GM21825 (cell line): ENCODE measurements at regions not wholly inside any gene's neighbourhood (a gene's known extent, or its start where the extent isn't known, plus 50 kb on each side); places are given as distances from the start of the nearest gene placed in this dataset.
"Not testable (repeated sequence)": the region's sequence is repeated elsewhere in the genome, so short reads cannot be mapped to it uniquely, and the experiment has no call there.

ENCODE experiments used
- ATAC-seq: cut with Tn5 transposase; IDR thresholded peaks from one replicate; pipeline ENCODE4 v1.9.1; 2021; ENCODE audit warnings: mild to moderate bottlenecking, moderate library complexity; ENCODE audit not compliant: unreplicated experiment

- not testable (repeated sequence) for ATAC-seq
These were observed 598.5 kb upstream of the GRM3 start for GRCh38 chr7:86045197-86045596.

- no peak for ATAC-seq
These were observed 617.9 kb upstream of the GRM3 start for GRCh38 chr7:86025807-86026206.

GRCh38 chr7:86013662-86014061, 630.0 kb upstream of the GRM3 start:
- ATAC-seq = no peak

- ATAC-seq = no peak
These were observed 630.7 kb upstream of the GRM3 start for GRCh38 chr7:86012971-86013370.

- no peak for ATAC-seq
These were observed 634.8 kb upstream of the GRM3 start for GRCh38 chr7:86008898-86009297.

GRCh38 chr7:86006909-86007308, 636.8 kb upstream of the GRM3 start:
- ATAC-seq = no peak

- ATAC-seq = no peak
These were observed 640.9 kb upstream of the GRM3 start for GRCh38 chr7:86002858-86003257.

- ATAC-seq = no peak
These were observed 646.2 kb upstream of the GRM3 start for GRCh38 chr7:85997515-85997914.

GRCh38 chr7:85995101-85995500, 648.6 kb upstream of the GRM3 start:
- ATAC-seq = no peak

- no peak for ATAC-seq
These were observed 663.0 kb upstream of the GRM3 start for GRCh38 chr7:85980740-85981139.

GRCh38 chr7:85974176-85974575, 669.5 kb upstream of the GRM3 start:
- ATAC-seq = no peak

- no peak for ATAC-seq
These were observed 671.1 kb upstream of the GRM3 start for GRCh38 chr7:85972504-85973141.

- ATAC-seq = no peak
These were observed 688.7 kb upstream of the GRM3 start for GRCh38 chr7:85954961-85955360.

GRCh38 chr7:85950871-85951270, 692.8 kb upstream of the GRM3 start:
- ATAC-seq = no peak

GRCh38 chr7:85950418-85950817, 693.3 kb upstream of the GRM3 start:
- no peak for ATAC-seq

GRCh38 chr7:85947767-85948166, 695.9 kb upstream of the GRM3 start:
- ATAC-seq = no peak

- ATAC-seq = no peak
These were observed 702.9 kb upstream of the GRM3 start for GRCh38 chr7:85940798-85941197.

- no peak for ATAC-seq
These were observed 711.8 kb upstream of the GRM3 start for GRCh38 chr7:85931919-85932318.

- ATAC-seq = no peak
These were observed 715.2 kb upstream of the GRM3 start for GRCh38 chr7:85928500-85928899.

- no peak for ATAC-seq
These were observed 716.5 kb upstream of the GRM3 start for GRCh38 chr7:85927226-85927625.

GRCh38 chr7:85924062-85924461, 719.6 kb upstream of the GRM3 start:
- no peak for ATAC-seq

GRCh38 chr7:85916016-85916415, 727.7 kb upstream of the GRM3 start:
- ATAC-seq = no peak

GRCh38 chr7:85914437-85914836, 727.6 kb upstream of the SEMA3D start:
- ATAC-seq = no peak
